HCT116 (cell line): ENCODE measurements at regions not wholly inside any gene's neighbourhood (a gene's known extent, or its start where the extent isn't known, plus 50 kb on each side); places are given as distances from the start of the nearest gene placed in this dataset.

Source experiments
- CEBPB ChIP-seq: IDR thresholded peaks from 2 replicates; pipeline ENCODE4 v1.6.1; 2012; ENCODE audit warnings: low read depth
- EGR1 ChIP-seq: IDR thresholded peaks from 2 replicates; pipeline ENCODE4 v1.6.1; 2012; ENCODE audit warnings: low read depth
- EZH2 ChIP-seq: fragments of 200-600 bp; sonication (generic); IDR thresholded peaks from 2 replicates; pipeline ENCODE4 v1.6.1; 2017; ENCODE audit warnings: antibody characterized with exemption, mixed run types
- JUND ChIP-seq: IDR thresholded peaks from 2 replicates; pipeline ENCODE4 v1.6.1; 2012
- POLR2A ChIP-seq: IDR thresholded peaks from 2 replicates; pipeline ENCODE4 v1.7.0; 2011; ENCODE audit warnings: borderline replicate concordance; ENCODE audit not compliant: insufficient read depth, insufficient read length; ENCODE audit errors: extremely low read depth
- POLR2AphosphoS5 ChIP-seq: IDR thresholded peaks from 2 replicates; pipeline ENCODE4 v1.6.1; 2011; ENCODE audit warnings: mild to moderate bottlenecking, low read depth, low read length, moderate library complexity
- RAD21 ChIP-seq: IDR thresholded peaks from 2 replicates; pipeline ENCODE4 v1.6.1; 2012; ENCODE audit warnings: low read depth, mild to moderate bottlenecking
- SIN3A ChIP-seq: IDR thresholded peaks from 2 replicates; pipeline ENCODE4 v1.6.1; 2012; ENCODE audit warnings: low read depth
- SP1 ChIP-seq: IDR thresholded peaks from 2 replicates; pipeline ENCODE4 v1.6.1; 2012; ENCODE audit warnings: low read depth
- YY1 ChIP-seq: IDR thresholded peaks from 2 replicates; pipeline ENCODE4 v1.6.1; 2011; ENCODE audit warnings: low read length, low read depth, moderate library complexity, mild to moderate bottlenecking; ENCODE audit not compliant: insufficient replicate concordance; ENCODE audit errors: extremely low read depth
- ZNF274 ChIP-seq: fragments of 200-500 bp; sonication (Bioruptor generic); IDR thresholded peaks from 2 replicates; pipeline ENCODE4 v1.6.1; 2014; ENCODE audit warnings: mild to moderate bottlenecking, low read depth, low read length, inconsistent platforms
- TF ChIP-seq, protein P1 (sequence below): IDR thresholded peaks from 2 replicates; pipeline ENCODE4 v1.6.1; 2012; ENCODE audit warnings: low read depth
- TF ChIP-seq, protein P2 (sequence below), 3 experiments: fragments of 200-600 bp in 1 of 3; sonication (generic) in 1 of 3; IDR thresholded peaks in 2 of 3; conservative IDR thresholded peaks in 1 of 3; 2 replicates each; pipeline ENCODE4 v1.5.1; 2012 to 2017; ENCODE audit warnings: low read depth in 2 of 3, low read length in 2 of 3, antibody characterized with exemption in 1 of 3, borderline replicate concordance in 1 of 3, control low read depth in 1 of 3, mild to moderate bottlenecking in 1 of 3, mixed read lengths in 1 of 3, mixed run types in 1 of 3, moderate library complexity in 1 of 3; ENCODE audit not compliant: insufficient read depth in 1 of 3
- TF ChIP-seq, protein P3 (sequence below): IDR thresholded peaks from 2 replicates; pipeline ENCODE4 v1.6.1; 2012

DNA sequence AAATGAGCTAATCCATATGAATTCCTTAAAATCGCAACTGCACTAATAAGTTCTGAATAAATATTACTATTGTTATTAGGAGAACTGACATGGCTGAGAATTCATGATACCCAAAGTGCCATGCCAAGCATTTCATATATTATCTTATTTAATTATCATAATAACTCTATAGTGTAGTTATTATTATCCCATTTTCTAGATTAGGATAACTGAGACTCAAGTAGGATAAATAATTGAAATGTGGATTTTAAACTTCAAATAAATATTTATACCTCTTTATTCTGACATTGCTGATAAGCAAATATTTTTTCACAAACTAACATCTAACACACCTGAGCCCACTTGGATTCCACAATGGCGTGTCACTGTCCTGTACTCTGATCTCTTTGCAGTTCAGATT lies 492.7 kb downstream of the IRS1 start:
- TF ChIP-seq, protein P1, sequence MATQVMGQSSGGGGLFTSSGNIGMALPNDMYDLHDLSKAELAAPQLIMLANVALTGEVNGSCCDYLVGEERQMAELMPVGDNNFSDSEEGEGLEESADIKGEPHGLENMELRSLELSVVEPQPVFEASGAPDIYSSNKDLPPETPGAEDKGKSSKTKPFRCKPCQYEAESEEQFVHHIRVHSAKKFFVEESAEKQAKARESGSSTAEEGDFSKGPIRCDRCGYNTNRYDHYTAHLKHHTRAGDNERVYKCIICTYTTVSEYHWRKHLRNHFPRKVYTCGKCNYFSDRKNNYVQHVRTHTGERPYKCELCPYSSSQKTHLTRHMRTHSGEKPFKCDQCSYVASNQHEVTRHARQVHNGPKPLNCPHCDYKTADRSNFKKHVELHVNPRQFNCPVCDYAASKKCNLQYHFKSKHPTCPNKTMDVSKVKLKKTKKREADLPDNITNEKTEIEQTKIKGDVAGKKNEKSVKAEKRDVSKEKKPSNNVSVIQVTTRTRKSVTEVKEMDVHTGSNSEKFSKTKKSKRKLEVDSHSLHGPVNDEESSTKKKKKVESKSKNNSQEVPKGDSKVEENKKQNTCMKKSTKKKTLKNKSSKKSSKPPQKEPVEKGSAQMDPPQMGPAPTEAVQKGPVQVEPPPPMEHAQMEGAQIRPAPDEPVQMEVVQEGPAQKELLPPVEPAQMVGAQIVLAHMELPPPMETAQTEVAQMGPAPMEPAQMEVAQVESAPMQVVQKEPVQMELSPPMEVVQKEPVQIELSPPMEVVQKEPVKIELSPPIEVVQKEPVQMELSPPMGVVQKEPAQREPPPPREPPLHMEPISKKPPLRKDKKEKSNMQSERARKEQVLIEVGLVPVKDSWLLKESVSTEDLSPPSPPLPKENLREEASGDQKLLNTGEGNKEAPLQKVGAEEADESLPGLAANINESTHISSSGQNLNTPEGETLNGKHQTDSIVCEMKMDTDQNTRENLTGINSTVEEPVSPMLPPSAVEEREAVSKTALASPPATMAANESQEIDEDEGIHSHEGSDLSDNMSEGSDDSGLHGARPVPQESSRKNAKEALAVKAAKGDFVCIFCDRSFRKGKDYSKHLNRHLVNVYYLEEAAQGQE, result no peak
- TF ChIP-seq JUND, result no peak
- TF ChIP-seq, protein P2, sequence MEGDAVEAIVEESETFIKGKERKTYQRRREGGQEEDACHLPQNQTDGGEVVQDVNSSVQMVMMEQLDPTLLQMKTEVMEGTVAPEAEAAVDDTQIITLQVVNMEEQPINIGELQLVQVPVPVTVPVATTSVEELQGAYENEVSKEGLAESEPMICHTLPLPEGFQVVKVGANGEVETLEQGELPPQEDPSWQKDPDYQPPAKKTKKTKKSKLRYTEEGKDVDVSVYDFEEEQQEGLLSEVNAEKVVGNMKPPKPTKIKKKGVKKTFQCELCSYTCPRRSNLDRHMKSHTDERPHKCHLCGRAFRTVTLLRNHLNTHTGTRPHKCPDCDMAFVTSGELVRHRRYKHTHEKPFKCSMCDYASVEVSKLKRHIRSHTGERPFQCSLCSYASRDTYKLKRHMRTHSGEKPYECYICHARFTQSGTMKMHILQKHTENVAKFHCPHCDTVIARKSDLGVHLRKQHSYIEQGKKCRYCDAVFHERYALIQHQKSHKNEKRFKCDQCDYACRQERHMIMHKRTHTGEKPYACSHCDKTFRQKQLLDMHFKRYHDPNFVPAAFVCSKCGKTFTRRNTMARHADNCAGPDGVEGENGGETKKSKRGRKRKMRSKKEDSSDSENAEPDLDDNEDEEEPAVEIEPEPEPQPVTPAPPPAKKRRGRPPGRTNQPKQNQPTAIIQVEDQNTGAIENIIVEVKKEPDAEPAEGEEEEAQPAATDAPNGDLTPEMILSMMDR (IDR thresholded peaks at IDR 0.05 in 2 of 3, conservative IDR thresholded peaks at IDR 0.05 in 1 of 3; ENCODE audit: borderline replicate concordance in 1 of 3, insufficient read depth in 1 of 3, low read depth in 2 of 3, low read length in 2 of 3), result no peak
- TF ChIP-seq YY1, result no peak
- no peak for TF ChIP-seq SP1
- no peak for TF ChIP-seq SIN3A
- TF ChIP-seq POLR2AphosphoS5, result no peak
- no peak for TF ChIP-seq CEBPB
- TF ChIP-seq ZNF274, result no peak
- no peak for TF ChIP-seq EZH2
- TF ChIP-seq, protein P3, sequence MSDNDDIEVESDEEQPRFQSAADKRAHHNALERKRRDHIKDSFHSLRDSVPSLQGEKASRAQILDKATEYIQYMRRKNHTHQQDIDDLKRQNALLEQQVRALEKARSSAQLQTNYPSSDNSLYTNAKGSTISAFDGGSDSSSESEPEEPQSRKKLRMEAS, result no peak
- no peak for TF ChIP-seq EGR1
- TF ChIP-seq POLR2A, result no peak
- TF ChIP-seq RAD21, result no peak
